PFSK-1 (cell line): ENCODE measurements at regions not wholly inside any gene's neighbourhood (a gene's known extent, or its start where the extent isn't known, plus 50 kb on each side); places are given as distances from the start of the nearest gene placed in this dataset.

Experiments used
- FOXP2 ChIP-seq: optimal IDR thresholded peaks from 2 replicates; pipeline ENCODE3; 2011; ENCODE audit warnings: borderline replicate concordance, control low read depth, inconsistent platforms; ENCODE audit not compliant: insufficient read depth; ENCODE audit errors: extremely low read length, extremely low read depth
- POLR2AphosphoS5 ChIP-seq: IDR thresholded peaks from 2 replicates; pipeline ENCODE4 v1.6.1; 2012; ENCODE audit warnings: low read depth, mild to moderate bottlenecking, control low read depth, low read length, moderate library complexity
- REST ChIP-seq, 2 experiments: IDR thresholded peaks; 2 replicates each; pipeline versions ENCODE4 v1.6.1 to v1.8.0; 2011 to 2012; ENCODE audit warnings: low read depth in 2 of 2, low read length in 2 of 2, control low read depth in 1 of 2, inconsistent platforms in 1 of 2, mild to moderate bottlenecking in 1 of 2, moderate library complexity in 1 of 2; ENCODE audit not compliant: insufficient read depth in 1 of 2
- SIN3A ChIP-seq: IDR thresholded peaks from 2 replicates; pipeline ENCODE4 v1.6.1; 2012; ENCODE audit warnings: mild to moderate bottlenecking, low read length, moderate library complexity, borderline replicate concordance; ENCODE audit not compliant: insufficient read depth
- TAF1 ChIP-seq: IDR thresholded peaks from 2 replicates; pipeline ENCODE4 v1.6.1; 2012; ENCODE audit warnings: low read length, control low read depth, borderline replicate concordance; ENCODE audit not compliant: insufficient read depth

GRCh38 chr4:114535725-114536124 lies 62.9 kb upstream of the UGT8 start:
- no peak for TF ChIP-seq TAF1
- no peak for TF ChIP-seq REST (IDR thresholded peaks at IDR 0.05; ENCODE audit: insufficient read depth in 1 of 2, low read depth in 2 of 2, low read length in 2 of 2)
- no peak for TF ChIP-seq FOXP2
- no peak for TF ChIP-seq SIN3A
- TF ChIP-seq POLR2AphosphoS5 = no peak

GRCh38 chr4:114537352-114537751 lies 61.3 kb upstream of the UGT8 start:
- TF ChIP-seq SIN3A (no peak), POLR2AphosphoS5 (no peak), REST (IDR thresholded peaks at IDR 0.05; ENCODE audit: insufficient read depth in 1 of 2, low read depth in 2 of 2, low read length in 2 of 2) (no peak), TAF1 (no peak), FOXP2 (no peak)

- TF ChIP-seq FOXP2 (no peak), POLR2AphosphoS5 (no peak), SIN3A (no peak), REST (IDR thresholded peaks at IDR 0.05; ENCODE audit: insufficient read depth in 1 of 2, low read depth in 2 of 2, low read length in 2 of 2) (no peak), TAF1 (no peak)
These were observed 60.5 kb upstream of the UGT8 start for GRCh38 chr4:114538012-114538617.

- TF ChIP-seq POLR2AphosphoS5 (no peak), FOXP2 (no peak)
These were observed 58.6 kb upstream of the UGT8 start for GRCh38 chr4:114539985-114540384.

GRCh38 chr4:114547340-114548134 lies 51.1 kb upstream of the UGT8 start:
- TF ChIP-seq FOXP2 = no peak
- no peak for TF ChIP-seq POLR2AphosphoS5
- no peak for TF ChIP-seq TAF1
- TF ChIP-seq SIN3A = no peak
- no peak for TF ChIP-seq REST (IDR thresholded peaks at IDR 0.05; ENCODE audit: insufficient read depth in 1 of 2, low read depth in 2 of 2, low read length in 2 of 2)
